Inflammatory macrophage treated with lipopolysaccharide for 4 hours (primary cell): ENCODE measurements at regions not wholly inside any gene's neighbourhood (a gene's known extent, or its start where the extent isn't known, plus 50 kb on each side); places are given as distances from the start of the nearest gene placed in this dataset.

Experiments
- DNase-seq: peaks from one replicate; pipeline ENCODE4 v3.0.0-alpha.2; 2020

GRCh38 chr1:201754353-201754752 lies 74.6 kb upstream of the IPO9 start:
- no peak for DNase-seq

GRCh38 chr1:201755200-201755599 lies 73.8 kb upstream of the IPO9 start:
- no peak for DNase-seq

- no peak for DNase-seq
Measured at GRCh38 chr1:201756406-201756805, 72.6 kb upstream of the IPO9 start.

- DNase-seq = no peak
Measured at GRCh38 chr1:201758499-201759050, 70.4 kb upstream of the IPO9 start.

- no peak for DNase-seq
Measured at GRCh38 chr1:201759194-201759815, 69.7 kb upstream of the IPO9 start.

GRCh38 chr1:201760516-201760915 lies 68.4 kb upstream of the IPO9 start:
- no peak for DNase-seq

GRCh38 chr1:201761178-201761577 lies 67.8 kb upstream of the IPO9 start:
- DNase-seq = no peak

- no peak for DNase-seq
Measured at GRCh38 chr1:201761871-201762270, 67.1 kb upstream of the IPO9 start.

GRCh38 chr1:201762381-201762780 lies 66.6 kb upstream of the IPO9 start:
- DNase-seq = no peak

- DNase-seq = no peak
Measured at GRCh38 chr1:201763455-201764140, 65.4 kb upstream of the IPO9 start.

- DNase-seq = no peak
Measured at GRCh38 chr1:201764166-201764565, 64.8 kb upstream of the IPO9 start.

- no peak for DNase-seq
Measured at GRCh38 chr1:201764579-201764978, 64.4 kb upstream of the IPO9 start.

GRCh38 chr1:201766131-201766866 lies 62.7 kb upstream of the IPO9 start:
- no peak for DNase-seq

GRCh38 chr1:201767339-201767738 lies 61.6 kb upstream of the IPO9 start:
- DNase-seq = no peak

GRCh38 chr1:201769072-201769471 lies 59.9 kb upstream of the IPO9 start:
- no peak for DNase-seq

- DNase-seq = no peak
Measured at GRCh38 chr1:201769966-201770365, 59.0 kb upstream of the IPO9 start.

GRCh38 chr1:201771466-201771865 lies 57.5 kb upstream of the IPO9 start:
- DNase-seq = no peak

GRCh38 chr1:201772178-201772577 lies 56.8 kb upstream of the IPO9 start:
- DNase-seq = no peak

- no peak for DNase-seq
Measured at GRCh38 chr1:201773764-201774163, 55.2 kb upstream of the IPO9 start.

GRCh38 chr1:201774224-201774982 lies 54.6 kb upstream of the IPO9 start:
- no peak for DNase-seq

- DNase-seq = no peak
Measured at GRCh38 chr1:201774983-201775344, 54.0 kb upstream of the IPO9 start.

- no peak for DNase-seq
Measured at GRCh38 chr1:201775380-201775779, 53.6 kb upstream of the IPO9 start.
